ENCODE measurements at regions not wholly inside any gene's neighbourhood (a gene's known extent, or its start where the extent isn't known, plus 50 kb on each side); places are given as distances from the start of the nearest gene placed in this dataset.

GRCh38 chr2:20148426-20148922 lies 76.5 kb downstream of the SDC1 start:
- no peak for TF ChIP-seq CTCF (IDR thresholded peaks at IDR 0.05)
- TF ChIP-seq POLR2A (IDR thresholded peaks at IDR 0.05): no peak
